HCT116 (cell line): ENCODE measurements at regions not wholly inside any gene's neighbourhood (a gene's known extent, or its start where the extent isn't known, plus 50 kb on each side); places are given as distances from the start of the nearest gene placed in this dataset.

Experiments used
- ATAC-seq: fragments of 200-7000 bp; cut with Tn5 transposase; 2 replicates; pipeline ENCODE4 v1.9.1; 2020; ENCODE audit warnings: mild to moderate bottlenecking, moderate library complexity
- BruUV-seq: library from RNA; stranded (reverse); fragments of 400-500 nt; replicated peaks from 2 replicates; lab custom pipeline; 2021; lab: Mats Ljungman, UMichigan
- CTCF ChIA-PET: fragments of 300-600 bp; sonication (Branson Sonifier 250); formaldehyde crosslinking; loops from one replicate; lab custom pipeline; 2021; ENCODE audit warnings: antibody characterized with exemption; lab: Charles Lee
- POLR2A ChIA-PET: fragments of 300-600, 350-600 bp; sonication (Branson Sonifier 250); formaldehyde crosslinking; loops from one replicate; lab custom pipeline; 2021; ENCODE audit warnings: antibody characterized with exemption; lab: Charles Lee
- RAD21 ChIA-PET, 2 experiments: fragments of 300-600 bp; sonication (Branson Sonifier 250); formaldehyde crosslinking; loops; one replicate each; lab custom pipeline; 2023; ENCODE audit warnings: low total read pairs in 2 of 2; ENCODE audit not compliant: uncharacterized antibody in 2 of 2, unreplicated experiment in 2 of 2, low non-redundant PET in 1 of 2; lab: Charles Lee
- DNase-seq: peaks from one replicate; pipeline ENCODE4 v3.0.0-alpha.2; 2010; ENCODE audit warnings: low read depth, low spot score
- H2AFZ ChIP-seq: fragments of 200-600 bp; shearing (Covaris generic), sonication (generic); 2 replicates; pipeline ENCODE4 v1.6.1; 2017; ENCODE audit warnings: low read depth, mixed run types, mixed read lengths, antibody characterized with exemption, low read length; ENCODE audit not compliant: poor library complexity, severe bottlenecking
- H3K27ac ChIP-seq: 2 replicates; pipeline ENCODE4 v1.5.1; 2012; ENCODE audit warnings: low read depth, low read length
- H3K27me3 ChIP-seq: fragments of 200-600 bp; sonication (generic); 2 replicates; pipeline ENCODE4 v1.6.1; 2016; ENCODE audit warnings: mixed run types, low read length, mixed read lengths; ENCODE audit not compliant: insufficient read depth
- H3K36me3 ChIP-seq, 2 experiments: fragments of 200-500 bp in 1 of 2; fragments of 200-600 bp in 1 of 2; sonication (Bioruptor generic) in 1 of 2; sonication (generic) in 1 of 2; 2 replicates each; pipeline versions ENCODE4 v1.5.1 to v1.6.1; 2014 to 2016; ENCODE audit warnings: low read length in 2 of 2, inconsistent platforms in 1 of 2, mixed read lengths in 1 of 2, mixed run types in 1 of 2; ENCODE audit not compliant: insufficient read depth in 2 of 2, control insufficient read depth in 1 of 2
- H3K4me1 ChIP-seq, 2 experiments: fragments of 200-600 bp in 1 of 2; sonication (generic) in 1 of 2; 2 replicates each; pipeline versions ENCODE4 v1.5.1 to v1.6.1; 2012 to 2017; ENCODE audit warnings: low read length in 2 of 2, inconsistent platforms in 1 of 2, mild to moderate bottlenecking in 1 of 2, mixed read lengths in 1 of 2, mixed run types in 1 of 2, moderate library complexity in 1 of 2; ENCODE audit not compliant: insufficient read depth in 2 of 2, control insufficient read depth in 1 of 2
- H3K4me2 ChIP-seq: fragments of 200-600 bp; sonication (generic); 2 replicates; pipeline ENCODE4 v1.6.1; 2017; ENCODE audit warnings: mixed run types, low read length, mixed read lengths
- H3K4me3 ChIP-seq, 2 experiments: fragments of 200-600 bp in 1 of 2; sonication (generic) in 1 of 2; replicated peaks in 1 of 2; 2 replicates each; pipeline ENCODE4 v1.5.1; 2011 to 2016; ENCODE audit warnings: low read length in 2 of 2, control low read depth in 1 of 2, low read depth in 1 of 2, mild to moderate bottlenecking in 1 of 2, mixed read lengths in 1 of 2, mixed run types in 1 of 2
- H3K79me2 ChIP-seq: fragments of 200-600 bp; sonication (generic); 2 replicates; pipeline ENCODE4 v1.6.1; 2017; ENCODE audit warnings: mild to moderate bottlenecking, mixed run types, low read length, moderate library complexity, mixed read lengths; ENCODE audit not compliant: insufficient read depth
- H3K9ac ChIP-seq: fragments of 200-600 bp; sonication (generic); 2 replicates; pipeline ENCODE4 v1.6.1; 2016; ENCODE audit warnings: low read length, mixed read lengths
- H3K9me2 ChIP-seq: fragments of 200-600 bp; sonication (generic), shearing (Covaris generic); 2 replicates; pipeline ENCODE4 v1.6.1; 2017; ENCODE audit warnings: mixed run types, mild to moderate bottlenecking, moderate library complexity; ENCODE audit not compliant: insufficient read depth
- H3K9me3 ChIP-seq, 2 experiments: fragments of 200-500 bp in 1 of 2; fragments of 200-600 bp in 1 of 2; sonication (Bioruptor generic) in 1 of 2; sonication (generic) in 1 of 2; 2 replicates each; pipeline ENCODE4 v1.6.1; 2014 to 2017; ENCODE audit warnings: low read length in 2 of 2, mixed read lengths in 2 of 2, inconsistent platforms in 1 of 2, low read depth in 1 of 2, mild to moderate bottlenecking in 1 of 2, mixed run types in 1 of 2, moderate library complexity in 1 of 2; ENCODE audit not compliant: control insufficient read depth in 1 of 2, insufficient read depth in 1 of 2
- H4K20me1 ChIP-seq: fragments of 200-600 bp; sonication (generic), shearing (Covaris generic); 2 replicates; pipeline ENCODE4 v1.6.1; 2017; ENCODE audit warnings: mixed run types, mild to moderate bottlenecking, moderate library complexity; ENCODE audit not compliant: insufficient read depth
- CBX3 ChIP-seq: IDR thresholded peaks from 2 replicates; pipeline ENCODE4 v1.6.1; 2012; ENCODE audit warnings: low read depth
- CEBPB ChIP-seq: IDR thresholded peaks from 2 replicates; pipeline ENCODE4 v1.6.1; 2012; ENCODE audit warnings: low read depth
- EGR1 ChIP-seq: IDR thresholded peaks from 2 replicates; pipeline ENCODE4 v1.6.1; 2012; ENCODE audit warnings: low read depth
- ELF1 ChIP-seq: IDR thresholded peaks from 2 replicates; pipeline ENCODE4 v1.6.1; 2012; ENCODE audit warnings: low read depth, borderline replicate concordance
- JUND ChIP-seq: IDR thresholded peaks from 2 replicates; pipeline ENCODE4 v1.6.1; 2012
- POLR2A ChIP-seq: IDR thresholded peaks from 2 replicates; pipeline ENCODE4 v1.7.0; 2011; ENCODE audit warnings: borderline replicate concordance; ENCODE audit not compliant: insufficient read depth, insufficient read length; ENCODE audit errors: extremely low read depth
- POLR2AphosphoS5 ChIP-seq: IDR thresholded peaks from 2 replicates; pipeline ENCODE4 v1.6.1; 2011; ENCODE audit warnings: mild to moderate bottlenecking, low read depth, low read length, moderate library complexity
- RAD21 ChIP-seq: IDR thresholded peaks from 2 replicates; pipeline ENCODE4 v1.6.1; 2012; ENCODE audit warnings: low read depth, mild to moderate bottlenecking
- SIN3A ChIP-seq: IDR thresholded peaks from 2 replicates; pipeline ENCODE4 v1.6.1; 2012; ENCODE audit warnings: low read depth
- SP1 ChIP-seq: IDR thresholded peaks from 2 replicates; pipeline ENCODE4 v1.6.1; 2012; ENCODE audit warnings: low read depth
- TCF7L2 ChIP-seq: IDR thresholded peaks from 2 replicates; pipeline ENCODE4 v1.7.0; 2011; ENCODE audit warnings: borderline replicate concordance, inconsistent platforms; ENCODE audit not compliant: insufficient read depth, insufficient read length; ENCODE audit errors: extremely low read depth
- YY1 ChIP-seq: IDR thresholded peaks from 2 replicates; pipeline ENCODE4 v1.6.1; 2011; ENCODE audit warnings: low read length, low read depth, moderate library complexity, mild to moderate bottlenecking; ENCODE audit not compliant: insufficient replicate concordance; ENCODE audit errors: extremely low read depth
- ZNF274 ChIP-seq: fragments of 200-500 bp; sonication (Bioruptor generic); IDR thresholded peaks from 2 replicates; pipeline ENCODE4 v1.6.1; 2014; ENCODE audit warnings: mild to moderate bottlenecking, low read depth, low read length, inconsistent platforms
- intact Hi-C: fragments of 100-400 bp; cut with micrococcal nuclease; formaldehyde crosslinking; loops from 2 replicates; pipeline ENCODE4 v1.10.0; 2022

DNA sequence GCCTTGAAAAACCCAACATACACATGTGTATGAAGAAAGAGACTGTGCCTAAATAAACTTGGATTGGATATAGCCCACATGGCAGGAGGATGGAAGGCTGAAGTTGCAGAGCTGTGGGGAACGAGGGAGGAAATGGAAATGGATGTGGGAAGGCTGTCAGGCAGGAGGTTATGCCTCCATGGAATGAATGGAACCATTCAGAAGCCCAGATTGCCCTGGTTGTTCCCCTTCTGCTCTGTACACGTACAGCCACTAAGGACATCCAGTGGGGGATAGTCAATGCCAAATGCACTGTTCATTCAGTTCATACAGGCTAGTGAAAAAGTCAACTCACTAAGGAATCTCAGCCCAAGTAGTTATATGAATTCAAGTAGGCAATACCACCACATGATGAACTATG lies 463.7 kb downstream of the TNS1 start:
- Histone ChIP-seq H3K27ac (no peak overlapping the region), H3K4me1 (no peaks in the 10 kb centered on the region), H3K9me3 (no peaks in the 10 kb centered on the region), H3K9ac (no peak overlapping the region), H3K36me3 (no peaks in the 10 kb centered on the region), H3K79me2 (no peaks in the 10 kb centered on the region), H2AFZ (no peak overlapping the region), H3K9me2 (no peaks in the 10 kb centered on the region), H3K4me3 (no peak overlapping the region), H4K20me1 (no peaks in the 10 kb centered on the region), H3K27me3 (peaks cover 48% of the 10 kb centered on the region), H3K4me2 (no peak overlapping the region)
- POLR2A ChIA-PET, result no interaction called here
- no peak for TF ChIP-seq POLR2A
- no peak for TF ChIP-seq POLR2AphosphoS5
- no peak for TF ChIP-seq RAD21
- no peak for TF ChIP-seq JUND
- no peak for TF ChIP-seq CBX3
- no peak for TF ChIP-seq SP1
- no peak for DNase-seq
- no TSS peak for BruUV-seq
- no peak for ATAC-seq
- CTCF ChIA-PET, result no interaction called here
- RAD21 ChIA-PET, result no interaction called here
- intact Hi-C loops, result no loop called here

DNA sequence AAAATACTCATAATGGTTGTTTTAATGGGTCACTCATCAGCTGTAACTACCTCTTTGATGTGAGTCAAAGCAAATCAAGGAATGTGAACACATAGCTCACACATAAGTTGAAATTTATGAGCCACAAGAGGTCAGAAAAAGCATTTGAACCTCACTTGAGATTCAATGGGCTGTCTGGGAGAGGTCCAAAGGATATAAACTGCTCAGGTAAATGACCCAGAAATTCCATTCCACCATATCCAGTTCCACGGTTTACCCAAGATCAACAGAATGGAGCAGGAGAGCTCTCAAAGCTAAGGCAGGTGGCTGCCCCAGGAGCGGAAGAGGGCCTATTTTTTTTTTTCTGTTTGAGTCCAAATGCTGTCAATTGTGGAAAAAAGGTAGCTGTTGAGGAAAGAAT lies 464.1 kb downstream of the TNS1 start:
- no peaks in the 10 kb centered on the region for H3K79me2 ChIP-seq
- intact Hi-C loops, result no loop called here
- no peak for TF ChIP-seq EGR1
- no peak for TF ChIP-seq YY1
- TF ChIP-seq ELF1, result no peak
- no peak for TF ChIP-seq SIN3A
- no peak for TF ChIP-seq ZNF274
- TF ChIP-seq TCF7L2, result no peak
- no peak for TF ChIP-seq CEBPB
- H3K9me2 ChIP-seq, result no peaks in the 10 kb centered on the region
- no peak overlapping the region for H3K4me3 ChIP-seq
- ChIA-PET POLR2A (no interaction called here), RAD21 (no interaction called here), CTCF (no interaction called here)
- no peaks in the 10 kb centered on the region for H3K9me3 ChIP-seq
- ATAC-seq (no peak), DNase-seq (no peak)
- peaks cover 50% of the 10 kb centered on the region for H3K27me3 ChIP-seq
- H3K36me3 ChIP-seq, result no peaks in the 10 kb centered on the region
- no peak overlapping the region for H2AFZ ChIP-seq
- no TSS peak for BruUV-seq
- no peak overlapping the region for H3K9ac ChIP-seq
- no peaks in the 10 kb centered on the region for H4K20me1 ChIP-seq
- no peaks in the 10 kb centered on the region for H3K4me1 ChIP-seq
- no peak overlapping the region for H3K27ac ChIP-seq
- no peak overlapping the region for H3K4me2 ChIP-seq
